Upper lobe of left lung (tissue), 6 donors: ENCODE measurements at regions not wholly inside any gene's neighbourhood (a gene's known extent, or its start where the extent isn't known, plus 50 kb on each side); places are given as distances from the start of the nearest gene placed in this dataset.

Experiments used
- ATAC-seq, 2 donors: fragments of 200-7000 bp; cut with Tn5 transposase; one replicate each; pipeline ENCODE4 v1.9.1; 2022; ENCODE audit warnings: mild to moderate bottlenecking in 2 of 2, moderate library complexity in 2 of 2; ENCODE audit not compliant: low FRiP score in 2 of 2
- DNase-seq, 2 donors: peaks; one replicate each; pipeline ENCODE4 v3.0.0-alpha.2; 2019 to 2020
- H3K27ac ChIP-seq, 4 donors: fragments of 200-600 bp; sonication (generic); one replicate each; pipeline ENCODE4 v1.5.1; 2016 to 2019
- H3K27me3 ChIP-seq, 4 donors: fragments of 200-600 bp; sonication (generic); one replicate each; pipeline ENCODE4 v1.5.1; 2017 to 2019
- H3K36me3 ChIP-seq, 4 donors: fragments of 200-600 bp; sonication (generic); one replicate each; pipeline ENCODE4 v1.5.1; 2016 to 2019
- H3K4me1 ChIP-seq, 4 donors: fragments of 200-600 bp; sonication (generic); one replicate each; pipeline ENCODE4 v1.5.1; 2018 to 2019
- H3K4me3 ChIP-seq, 4 donors: fragments of 200-600 bp; sonication (generic); one replicate each; pipeline ENCODE4 v1.5.1; 2017 to 2019; ENCODE audit warnings: mild to moderate bottlenecking in 2 of 4, moderate library complexity in 1 of 4
- H3K9me3 ChIP-seq, 4 donors: fragments of 200-600 bp; sonication (generic); one replicate each; pipeline ENCODE4 v1.5.1; 2018 to 2019
- CTCF ChIP-seq, 6 experiments: fragments of 450-650 bp in 4 of 6; fragments of 200-600 bp in 2 of 6; sonication (generic) in 2 of 6; IDR thresholded peaks; one replicate each; pipeline ENCODE4 v1.5.1; 2016 to 2019; ENCODE audit warnings: antibody characterized with exemption in 6 of 6
- EP300 ChIP-seq, 4 donors: sonication (generic); formaldehyde crosslinking; IDR thresholded peaks; one replicate each; pipeline ENCODE4 v1.5.1; 2017; ENCODE audit warnings: antibody characterized with exemption in 4 of 4, control low read depth in 2 of 4
- POLR2A ChIP-seq, 4 donors: fragments of 450-650 bp; IDR thresholded peaks; one replicate each; pipeline ENCODE4 v1.5.1; 2016 to 2017; ENCODE audit warnings: antibody characterized with exemption in 4 of 4, mild to moderate bottlenecking in 2 of 4
- POLR2AphosphoS5 ChIP-seq, 2 donors: sonication (generic); formaldehyde crosslinking; IDR thresholded peaks; one replicate each; pipeline ENCODE4 v1.5.1; 2017; ENCODE audit warnings: antibody characterized with exemption in 2 of 2
- WGBS, 2 donors: methylation state at CpG; one replicate each; pipeline ENCODE4 v1.1.5; 2017 to 2018; 5-methylcytosine and 5-hydroxymethylcytosine counted together
- donor health status: DM: no; HTN: no; CAD: no; lungs with moderate emphysema.
- donor health status: DM: no; HTN: yes; CAD: no; lungs with severe emphysema.

- TF ChIP-seq CTCF (IDR thresholded peaks at IDR 0.05) (no peak), POLR2A (IDR thresholded peaks at IDR 0.05) (no peak), POLR2AphosphoS5 (IDR thresholded peaks at IDR 0.05) (no peak), EP300 (IDR thresholded peaks at IDR 0.05) (no peak)
- no peak overlapping the region for H3K27ac ChIP-seq
- no peak overlapping the region for H3K4me3 ChIP-seq
- H3K36me3 ChIP-seq, result no peaks in the 10 kb centered on the region
- H3K27me3 ChIP-seq, result no peaks in the 10 kb centered on the region
- no peaks in the 10 kb centered on the region for H3K9me3 ChIP-seq
- ATAC-seq (no peak), DNase-seq (no peak)
- H3K4me1 ChIP-seq, result no peaks in the 10 kb centered on the region
- WGBS, 2 donors, result 72 to 83% methylated on average over 1 of the region's 1 CpG
Observed at GRCh38 chr3:80374423-80374822, 606.6 kb upstream of the ROBO1 start.

GRCh38 chr3:80368616-80369015 lies 600.8 kb upstream of the ROBO1 start:
- H3K9me3 ChIP-seq, result no peaks in the 10 kb centered on the region
- H3K36me3 ChIP-seq, result no peaks in the 10 kb centered on the region
- no peak for DNase-seq
- H3K4me3 ChIP-seq, result no peak overlapping the region
- TF ChIP-seq CTCF (IDR thresholded peaks at IDR 0.05) (no peak), POLR2AphosphoS5 (IDR thresholded peaks at IDR 0.05) (no peak), EP300 (IDR thresholded peaks at IDR 0.05) (no peak), POLR2A (IDR thresholded peaks at IDR 0.05) (no peak)
- H3K4me1 ChIP-seq, result no peaks in the 10 kb centered on the region
- H3K27ac ChIP-seq, result no peak overlapping the region
- H3K27me3 ChIP-seq, result no peaks in the 10 kb centered on the region
- 80% methylated on average over 4 of the region's 4 CpGs for WGBS, 2 donors
- ATAC-seq, result no peak

- H3K36me3 ChIP-seq, result no peaks in the 10 kb centered on the region
- H3K4me3 ChIP-seq, result no peak overlapping the region
- no peak for DNase-seq
- WGBS, 2 donors, result 66 to 69% methylated on average over 9 of the region's 9 CpGs
- TF ChIP-seq POLR2AphosphoS5 (IDR thresholded peaks at IDR 0.05) (no peak), CTCF (IDR thresholded peaks at IDR 0.05) (no peak), EP300 (IDR thresholded peaks at IDR 0.05) (no peak), POLR2A (IDR thresholded peaks at IDR 0.05) (no peak)
- ATAC-seq, result no peak
- H3K4me1 ChIP-seq, result no peaks in the 10 kb centered on the region
- H3K9me3 ChIP-seq, result no peaks in the 10 kb centered on the region
- no peak overlapping the region for H3K27ac ChIP-seq
- no peaks in the 10 kb centered on the region for H3K27me3 ChIP-seq
Observed at GRCh38 chr3:80366808-80367548, 599.2 kb upstream of the ROBO1 start.

- H3K9me3 ChIP-seq, result no peaks in the 10 kb centered on the region
- no peak for TF ChIP-seq CTCF (IDR thresholded peaks at IDR 0.05)
- TF ChIP-seq EP300 (IDR thresholded peaks at IDR 0.05), result no peak
- TF ChIP-seq POLR2AphosphoS5 (IDR thresholded peaks at IDR 0.05), result no peak
- TF ChIP-seq POLR2A (IDR thresholded peaks at IDR 0.05), result no peak
- no peak overlapping the region for H3K4me3 ChIP-seq
- H3K4me1 ChIP-seq, result no peaks in the 10 kb centered on the region
- no peaks in the 10 kb centered on the region for H3K36me3 ChIP-seq
- no peak overlapping the region for H3K27ac ChIP-seq
- ATAC-seq (no peak), DNase-seq (no peak)
- H3K27me3 ChIP-seq, result no peaks in the 10 kb centered on the region
Observed at GRCh38 chr3:80357761-80358160, 590.0 kb upstream of the ROBO1 start.

- no peak for DNase-seq
- ATAC-seq, result no peak
- no peaks in the 10 kb centered on the region for H3K4me1 ChIP-seq
- no peaks in the 10 kb centered on the region for H3K36me3 ChIP-seq
- no peak for TF ChIP-seq EP300 (IDR thresholded peaks at IDR 0.05)
- TF ChIP-seq POLR2A (IDR thresholded peaks at IDR 0.05), result no peak
- TF ChIP-seq POLR2AphosphoS5 (IDR thresholded peaks at IDR 0.05), result no peak
- no peak for TF ChIP-seq CTCF (IDR thresholded peaks at IDR 0.05)
- no peak overlapping the region for H3K27ac ChIP-seq
- no peaks in the 10 kb centered on the region for H3K9me3 ChIP-seq
- no peak overlapping the region for H3K4me3 ChIP-seq
- H3K27me3 ChIP-seq, result no peaks in the 10 kb centered on the region
- WGBS, 2 donors, result 66 to 68% methylated on average over 5 of the region's 5 CpGs
Observed at GRCh38 chr3:80355144-80355543, 587.3 kb upstream of the ROBO1 start.
